HEK293 (cell line): ENCODE measurements at regions not wholly inside any gene's neighbourhood (a gene's known extent, or its start where the extent isn't known, plus 50 kb on each side); places are given as distances from the start of the nearest gene placed in this dataset.

ENCODE experiments used
- CTCF ChIA-PET: fragments of 350-600 bp; formaldehyde crosslinking; extraction: SDS; loops from one replicate; lab custom pipeline; 2021; ENCODE audit warnings: antibody characterized with exemption; lab: Yijun Ruan, JAX
- POLR2A ChIA-PET: fragments of 300-600 bp; formaldehyde crosslinking; extraction: SDS; loops from one replicate; lab custom pipeline; 2020; ENCODE audit warnings: antibody characterized with exemption, inconsistent platforms; lab: Yijun Ruan, JAX
- H3K27ac ChIP-seq: fragments of 200-500 bp; sonication (Bioruptor generic); 2 replicates; pipeline ENCODE4 v1.5.1; 2014; ENCODE audit warnings: low read depth, low read length, control low read depth, inconsistent platforms; ENCODE audit errors: extremely low read depth
- H3K36me3 ChIP-seq, 2 experiments: fragments of 200-500 bp in 1 of 2; sonication (Bioruptor generic) in 1 of 2; 1 replicate in 1 of 2; 2 replicates in 1 of 2; pipeline ENCODE4 v1.5.1; 2014 to 2017; ENCODE audit warnings: inconsistent platforms in 2 of 2, low read length in 2 of 2; ENCODE audit not compliant: control insufficient read depth in 2 of 2, insufficient read depth in 1 of 2
- H3K4me1 ChIP-seq: fragments of 200-500 bp; sonication (Bioruptor generic); 2 replicates; pipeline ENCODE4 v1.5.1; 2014; ENCODE audit warnings: mild to moderate bottlenecking, low read length, inconsistent platforms; ENCODE audit not compliant: control insufficient read depth, insufficient read depth
- H3K4me3 ChIP-seq: 2 replicates; pipeline ENCODE4 v1.5.1; 2011; ENCODE audit warnings: low read depth, mild to moderate bottlenecking, control low read depth, low read length, moderate library complexity
- H3K9me3 ChIP-seq: fragments of 200-500 bp; sonication (Bioruptor generic); 2 replicates; pipeline ENCODE4 v1.5.1; 2014; ENCODE audit warnings: low read depth, low read length, inconsistent platforms; ENCODE audit not compliant: control insufficient read depth, insufficient read depth
- EGR2 ChIP-seq: fragments of 450-650 bp; formaldehyde crosslinking; IDR thresholded peaks from 2 replicates; pipeline ENCODE4 v1.5.1; 2016; ENCODE audit warnings: low read depth, missing biosample characterization, missing genetic modification characterization
- GLIS2 ChIP-seq: fragments of 450-650 bp; formaldehyde crosslinking; IDR thresholded peaks from 2 replicates; pipeline ENCODE4 v1.5.1; 2016; ENCODE audit warnings: missing biosample characterization, missing genetic modification characterization
- KLF9 ChIP-seq: fragments of 450-650 bp; formaldehyde crosslinking; IDR thresholded peaks from 2 replicates; pipeline ENCODE4 v1.5.1; 2016; ENCODE audit warnings: missing biosample characterization, missing genetic modification characterization, low read depth
- MYNN ChIP-seq: fragments of 450-650 bp; formaldehyde crosslinking; IDR thresholded peaks from 2 replicates; pipeline ENCODE4 v1.5.1; 2016; ENCODE audit warnings: missing biosample characterization, missing genetic modification characterization, borderline replicate concordance
- PRDM1 ChIP-seq: fragments of 450-650 bp; formaldehyde crosslinking; IDR thresholded peaks from 2 replicates; pipeline ENCODE4; 2016; ENCODE audit warnings: missing biosample characterization, missing genetic modification characterization
- PRDM4 ChIP-seq: fragments of 450-650 bp; formaldehyde crosslinking; IDR thresholded peaks from 2 replicates; pipeline ENCODE4 v1.5.1; 2017; ENCODE audit warnings: missing biosample characterization, missing genetic modification characterization
- ZBTB17 ChIP-seq: fragments of 450-650 bp; formaldehyde crosslinking; IDR thresholded peaks from 2 replicates; pipeline ENCODE4 v1.5.1; 2016; ENCODE audit warnings: missing biosample characterization, missing genetic modification characterization
- ZNF138 ChIP-seq: fragments of 450-650 bp; formaldehyde crosslinking; IDR thresholded peaks from 2 replicates; pipeline ENCODE4 v1.5.1; 2016; ENCODE audit warnings: missing biosample characterization, missing genetic modification characterization, borderline replicate concordance
- ZNF211 ChIP-seq: fragments of 450-650 bp; formaldehyde crosslinking; IDR thresholded peaks from 2 replicates; pipeline ENCODE4 v1.5.1; 2016; ENCODE audit warnings: low read depth, missing biosample characterization, missing genetic modification characterization
- ZNF280C ChIP-seq: fragments of 450-650 bp; formaldehyde crosslinking; IDR thresholded peaks from 2 replicates; pipeline ENCODE4 v1.5.1; 2016; ENCODE audit warnings: missing biosample characterization, missing genetic modification characterization
- ZNF341 ChIP-seq: fragments of 450-650 bp; formaldehyde crosslinking; IDR thresholded peaks from 2 replicates; pipeline ENCODE4; 2016; ENCODE audit warnings: low read depth, missing biosample characterization, missing genetic modification characterization
- ZNF488 ChIP-seq: fragments of 450-650 bp; formaldehyde crosslinking; IDR thresholded peaks from 2 replicates; pipeline ENCODE4 v1.5.1; 2016; ENCODE audit warnings: missing biosample characterization, missing genetic modification characterization
- ZNF549 ChIP-seq: fragments of 450-650 bp; IDR thresholded peaks from 2 replicates; pipeline ENCODE4 v1.5.1; 2018; ENCODE audit warnings: missing biosample characterization, missing genetic modification characterization, mild to moderate bottlenecking, inconsistent platforms, moderate library complexity
- ZNF830 ChIP-seq: fragments of 450-650 bp; IDR thresholded peaks from 2 replicates; pipeline ENCODE4 v1.5.0; 2018; ENCODE audit warnings: missing biosample characterization, missing genetic modification characterization, low read depth, mild to moderate bottlenecking, moderate library complexity
- ZNF843 ChIP-seq: fragments of 450-650 bp; formaldehyde crosslinking; IDR thresholded peaks from 2 replicates; pipeline ENCODE4 v1.5.1; 2016; ENCODE audit warnings: missing biosample characterization, missing genetic modification characterization

GRCh38 chr10:34869135-34869836 lies 54.2 kb upstream of the PARD3 start:
- no peak overlapping the region for H3K27ac ChIP-seq
- H3K4me3 ChIP-seq, result no peak overlapping the region
- no peaks in the 10 kb centered on the region for H3K36me3 ChIP-seq
- H3K4me1 ChIP-seq, result peaks cover 4% of the 10 kb centered on the region
- POLR2A ChIA-PET, result no interaction called here
- TF ChIP-seq ZNF211 (tag by site-specific recombination) (no peak), PRDM4 (peak; percentile 55; the same call in 1 of the 2 replicates)
- no peaks in the 10 kb centered on the region for H3K9me3 ChIP-seq
- CTCF ChIA-PET, result no interaction called here

- CTCF ChIA-PET, result no interaction called here
- H3K4me3 ChIP-seq, result no peak overlapping the region
- peaks cover 10% of the 10 kb centered on the region for H3K4me1 ChIP-seq
- H3K27ac ChIP-seq, result no peak overlapping the region
- H3K9me3 ChIP-seq, result no peaks in the 10 kb centered on the region
- POLR2A ChIA-PET, result no interaction called here
- no peak for TF ChIP-seq ZNF549
- no peak for TF ChIP-seq GLIS2 (tag by site-specific recombination)
- TF ChIP-seq ZNF843 (tag by site-specific recombination), result no peak
- TF ChIP-seq ZNF488, result no peak
- no peak for TF ChIP-seq ZBTB17 (tag by site-specific recombination)
- TF ChIP-seq ZNF341 (tag by site-specific recombination), result no peak
- no peak for TF ChIP-seq ZNF138
- TF ChIP-seq MYNN (tag by site-specific recombination), result no peak
- no peak for TF ChIP-seq EGR2
- TF ChIP-seq KLF9 (tag by site-specific recombination), result no peak
- no peak for TF ChIP-seq PRDM1 (tag by site-specific recombination)
- no peak for TF ChIP-seq ZNF280C (tag by site-specific recombination)
- TF ChIP-seq PRDM4, result no peak
- TF ChIP-seq ZNF830 (tag by site-specific recombination), result no peak
- no peaks in the 10 kb centered on the region for H3K36me3 ChIP-seq
Observed at GRCh38 chr10:34868589-34868988, 53.5 kb upstream of the PARD3 start.
